GM21447 (cell line): ENCODE measurements at regions not wholly inside any gene's neighbourhood (a gene's known extent, or its start where the extent isn't known, plus 50 kb on each side); places are given as distances from the start of the nearest gene placed in this dataset.

Experiments
- ATAC-seq: cut with Tn5 transposase; IDR thresholded peaks from one replicate; pipeline ENCODE4 v1.9.1; 2021; ENCODE audit not compliant: unreplicated experiment

GRCh38 chr17:77728474-77728795 lies 230.1 kb upstream of the TNRC6C start:
- ATAC-seq, result no peak

- ATAC-seq, result no peak
These were observed 229.6 kb upstream of the TNRC6C start for GRCh38 chr17:77728871-77729270.

- ATAC-seq, result no peak
These were observed 228.9 kb upstream of the TNRC6C start for GRCh38 chr17:77729587-77729986.

- no peak for ATAC-seq
These were observed 228.1 kb upstream of the TNRC6C start for GRCh38 chr17:77730376-77730775.

- ATAC-seq, result no peak
These were observed 224.8 kb upstream of the TNRC6C start for GRCh38 chr17:77733576-77734296.

GRCh38 chr17:77734371-77735080 lies 224.0 kb upstream of the TNRC6C start:
- no peak for ATAC-seq

GRCh38 chr17:77735081-77735565 lies 223.4 kb upstream of the TNRC6C start:
- ATAC-seq, result no peak

- ATAC-seq, result no peak
These were observed 222.8 kb upstream of the TNRC6C start for GRCh38 chr17:77735566-77736198.

GRCh38 chr17:77736199-77736585 lies 222.3 kb upstream of the TNRC6C start:
- no peak for ATAC-seq

- ATAC-seq, result no peak
These were observed 221.8 kb upstream of the TNRC6C start for GRCh38 chr17:77736721-77737120.

GRCh38 chr17:77737442-77738265 lies 220.8 kb upstream of the TNRC6C start:
- ATAC-seq, result no peak

GRCh38 chr17:77738751-77739531 lies 219.6 kb upstream of the TNRC6C start:
- no peak for ATAC-seq

- ATAC-seq, result no peak
These were observed 218.0 kb upstream of the TNRC6C start for GRCh38 chr17:77740481-77740880.

GRCh38 chr17:77741109-77741508 lies 217.4 kb upstream of the TNRC6C start:
- no peak for ATAC-seq

GRCh38 chr17:77742579-77742978 lies 215.9 kb upstream of the TNRC6C start:
- ATAC-seq, result no peak

- no peak for ATAC-seq
These were observed 214.2 kb upstream of the TNRC6C start for GRCh38 chr17:77744066-77744988.

GRCh38 chr17:77745702-77746101 lies 212.8 kb upstream of the TNRC6C start:
- no peak for ATAC-seq

GRCh38 chr17:77746393-77746792 lies 212.1 kb upstream of the TNRC6C start:
- ATAC-seq, result no peak

GRCh38 chr17:77746896-77747554 lies 211.5 kb upstream of the TNRC6C start:
- ATAC-seq, result no peak
